ENCODE measurements at regions not wholly inside any gene's neighbourhood (a gene's known extent, or its start where the extent isn't known, plus 50 kb on each side); places are given as distances from the start of the nearest gene placed in this dataset.

DNA sequence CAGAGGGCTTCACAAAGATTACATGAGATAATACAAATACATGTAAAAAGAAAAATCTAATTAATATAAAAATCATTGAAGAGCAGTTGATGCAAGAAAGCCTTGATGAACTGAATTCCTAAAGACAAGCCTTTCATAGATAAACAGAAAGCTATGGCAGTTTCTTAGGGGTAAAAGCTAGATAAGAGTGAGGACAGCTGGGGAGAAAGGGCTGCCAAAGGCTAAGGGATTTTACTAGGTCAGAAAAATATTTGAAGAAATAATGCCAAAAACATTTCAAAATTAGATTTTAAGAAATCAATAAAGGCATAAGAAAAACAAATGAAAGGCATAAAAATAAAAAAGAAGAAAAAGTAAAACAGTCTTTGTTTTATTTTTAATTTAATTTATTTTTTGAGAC lies 107.9 kb upstream of the ZNF366 start:
- DNase-seq = no peak

DNA sequence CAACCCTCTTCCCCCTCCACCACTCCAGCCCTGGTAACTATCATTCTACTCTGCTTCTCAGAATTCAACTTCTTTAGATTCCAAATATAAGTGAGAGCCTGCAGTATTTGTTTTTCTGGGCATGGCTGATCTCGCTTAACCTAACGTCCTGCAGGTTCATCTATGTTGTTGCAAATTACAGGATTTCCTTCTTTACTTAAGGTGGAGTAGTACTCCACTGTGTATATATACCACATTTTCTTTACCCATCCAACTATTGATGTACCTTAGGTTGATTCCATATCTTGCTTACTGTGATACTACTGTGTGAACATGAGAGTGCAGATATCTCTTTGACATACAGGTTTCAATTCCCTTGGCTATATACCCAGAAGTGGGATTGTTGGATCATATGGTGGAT lies 106.3 kb upstream of the ZNF366 start:
- no peak for DNase-seq

DNA sequence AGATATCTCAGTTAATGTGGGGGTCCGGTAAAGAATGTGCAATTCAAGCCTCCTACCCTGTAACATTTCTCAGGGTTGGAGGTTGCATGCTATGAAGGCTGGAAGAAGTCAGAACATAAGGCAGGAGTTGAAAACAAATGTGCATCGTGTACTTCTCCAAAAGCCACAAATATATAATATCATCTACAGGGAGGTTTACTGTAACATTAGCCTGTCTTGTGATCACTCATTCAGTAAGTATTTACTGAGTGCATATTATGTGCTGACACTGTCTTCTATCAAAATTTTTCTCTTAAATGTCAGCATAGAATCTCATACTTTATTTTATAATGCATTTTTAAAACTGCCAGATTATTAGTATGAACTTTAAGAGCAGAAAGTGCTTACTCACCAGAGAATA lies 105.6 kb upstream of the ZNF366 start:
- DNase-seq = no peak

DNA sequence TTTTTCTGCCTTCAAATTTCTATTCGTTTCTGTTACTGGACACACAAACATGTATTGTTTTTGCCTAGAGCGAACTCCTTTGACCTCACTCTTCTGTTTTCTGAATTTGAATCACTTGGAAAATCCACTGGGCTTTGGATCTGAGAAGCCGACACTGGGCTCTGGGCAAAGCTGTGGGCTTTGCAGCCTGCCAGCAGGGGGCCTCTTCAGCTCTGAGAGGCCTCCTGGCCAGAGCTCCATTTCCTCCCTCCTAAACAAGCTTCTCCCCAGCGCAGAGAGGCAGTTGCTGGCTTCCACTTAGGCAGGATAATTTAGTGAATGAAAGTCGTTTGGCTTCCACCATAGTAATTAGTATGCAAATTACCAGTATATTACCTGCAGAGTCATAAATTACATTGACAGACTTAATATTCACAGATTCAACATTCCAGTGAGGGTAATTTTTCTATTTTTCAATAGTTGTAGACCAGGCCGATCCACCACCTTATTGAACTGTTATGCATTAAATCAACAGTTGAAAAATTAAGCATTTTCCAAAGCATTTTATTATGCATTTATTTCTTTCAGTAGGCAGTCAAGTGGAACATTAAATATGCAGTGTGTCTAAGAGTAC lies 104.0 kb upstream of the ZNF366 start:
- peak in 1 of 2 experiments; percentile 51 for DNase-seq

DNA sequence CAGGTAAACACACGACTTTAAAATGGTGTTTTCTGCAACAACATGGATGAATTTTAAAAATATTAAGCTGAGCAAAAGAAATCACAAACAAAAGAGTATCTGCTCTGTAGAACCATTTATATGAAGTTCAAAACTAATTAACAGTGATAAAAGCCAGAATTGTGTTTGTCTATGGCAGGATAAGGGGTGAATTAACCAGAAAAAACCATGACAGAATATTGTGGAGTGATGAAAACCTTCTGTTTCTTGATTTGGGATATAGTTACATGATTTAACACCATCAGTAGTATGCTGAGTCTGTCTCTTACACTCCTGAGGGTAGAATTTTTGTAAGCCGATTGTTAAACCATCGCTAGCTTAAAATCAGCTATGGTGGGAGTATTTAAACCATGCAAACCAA lies 101.7 kb upstream of the ZNF366 start:
- no peak for DNase-seq

DNA sequence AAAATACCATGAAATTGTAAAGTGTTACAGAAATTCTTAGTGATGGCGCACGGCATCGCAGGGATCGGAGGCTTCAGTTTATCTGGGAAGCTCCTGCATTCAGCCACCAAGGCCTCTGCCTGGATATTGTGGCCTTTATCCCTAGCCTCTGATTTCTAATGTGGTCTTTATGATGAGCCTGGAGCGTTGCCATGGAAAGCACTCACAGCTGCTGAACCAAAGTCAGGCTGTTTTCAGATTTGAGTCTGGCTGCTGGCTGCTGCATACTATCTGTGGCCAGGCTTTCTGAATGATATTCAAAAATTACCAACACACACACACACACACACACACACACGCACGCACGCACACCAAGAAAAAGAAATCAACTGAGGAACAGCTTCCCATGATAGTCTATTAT lies 101.1 kb upstream of the ZNF366 start:
- no peak for DNase-seq

DNA sequence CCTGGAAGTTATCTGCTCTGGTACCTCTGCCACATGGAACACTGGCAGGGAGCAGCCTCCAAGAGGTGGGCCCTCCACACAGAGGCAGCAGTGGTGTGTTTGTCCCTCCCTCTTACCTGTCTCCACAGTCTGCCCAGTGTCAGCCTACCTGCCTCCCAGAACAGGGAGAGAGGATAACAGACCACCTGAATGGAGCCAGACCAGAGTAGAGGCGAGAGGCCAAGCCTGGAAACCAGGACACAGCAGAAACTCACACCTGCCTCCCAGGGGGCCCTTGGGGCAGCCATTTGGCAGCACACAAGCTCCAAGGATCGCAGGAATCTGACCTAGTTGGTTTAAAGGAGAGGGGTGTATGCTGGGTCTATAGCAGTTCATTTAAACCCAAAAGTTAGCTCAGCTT lies 100.2 kb upstream of the ZNF366 start:
- DNase-seq = no peak

DNA sequence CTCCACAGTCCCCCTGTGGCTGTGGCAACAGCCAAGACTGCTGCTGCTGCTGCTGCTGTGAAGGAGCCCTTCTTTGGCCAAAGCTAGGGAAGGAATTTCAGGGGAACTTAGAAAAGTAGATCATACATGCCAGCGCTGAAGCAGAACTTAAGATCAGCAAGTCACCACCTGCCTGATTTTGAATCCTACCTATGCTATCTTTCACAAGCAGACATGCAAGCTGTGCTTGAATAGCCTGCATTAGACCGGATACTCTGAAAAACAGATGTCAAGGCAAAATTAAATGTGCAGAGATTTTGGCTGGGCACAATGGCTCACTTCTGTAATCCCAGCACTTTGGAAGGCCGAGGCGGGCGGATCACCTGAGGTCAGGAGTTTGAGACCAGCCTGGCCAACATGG lies 99.3 kb upstream of the ZNF366 start:
- no peak for DNase-seq

DNA sequence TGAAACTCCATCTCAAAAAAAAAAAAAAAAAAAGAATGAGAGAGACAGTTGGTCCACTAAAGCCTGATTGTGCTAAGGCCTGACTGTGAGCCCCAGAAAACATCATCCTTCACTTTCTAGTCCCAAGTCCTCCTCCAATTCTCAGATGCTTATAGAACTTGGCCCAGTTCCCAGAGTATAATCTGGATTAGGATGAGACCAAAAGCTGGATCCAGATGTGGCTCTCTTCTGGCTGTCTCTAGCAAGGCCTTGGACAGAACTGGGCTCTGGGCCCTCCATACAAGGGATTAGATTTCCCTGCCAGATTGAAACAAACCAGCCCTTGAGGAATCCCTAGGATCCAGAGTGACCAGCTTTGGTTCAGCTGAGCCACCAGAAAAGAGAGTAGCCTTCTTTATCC lies 98.4 kb upstream of the ZNF366 start:
- no peak for DNase-seq

DNA sequence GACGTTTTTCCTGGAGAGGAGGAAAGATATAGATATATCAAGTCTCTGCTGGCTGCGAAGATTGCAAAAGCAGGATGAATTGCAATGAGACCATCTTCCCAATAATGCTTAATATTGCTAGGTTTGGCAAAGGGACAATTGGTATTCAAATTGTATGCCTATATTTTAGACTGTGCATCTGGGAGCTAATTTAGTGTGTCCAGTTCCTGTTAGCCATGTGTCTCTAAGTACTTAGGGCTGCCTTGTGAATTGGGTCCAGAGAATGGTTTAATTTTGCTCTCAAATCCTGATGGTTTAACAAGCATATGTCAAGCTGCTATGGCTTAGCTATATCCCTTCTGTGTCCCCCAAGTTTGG lies 97.6 kb upstream of the ZNF366 start:
- no peak for DNase-seq

DNA sequence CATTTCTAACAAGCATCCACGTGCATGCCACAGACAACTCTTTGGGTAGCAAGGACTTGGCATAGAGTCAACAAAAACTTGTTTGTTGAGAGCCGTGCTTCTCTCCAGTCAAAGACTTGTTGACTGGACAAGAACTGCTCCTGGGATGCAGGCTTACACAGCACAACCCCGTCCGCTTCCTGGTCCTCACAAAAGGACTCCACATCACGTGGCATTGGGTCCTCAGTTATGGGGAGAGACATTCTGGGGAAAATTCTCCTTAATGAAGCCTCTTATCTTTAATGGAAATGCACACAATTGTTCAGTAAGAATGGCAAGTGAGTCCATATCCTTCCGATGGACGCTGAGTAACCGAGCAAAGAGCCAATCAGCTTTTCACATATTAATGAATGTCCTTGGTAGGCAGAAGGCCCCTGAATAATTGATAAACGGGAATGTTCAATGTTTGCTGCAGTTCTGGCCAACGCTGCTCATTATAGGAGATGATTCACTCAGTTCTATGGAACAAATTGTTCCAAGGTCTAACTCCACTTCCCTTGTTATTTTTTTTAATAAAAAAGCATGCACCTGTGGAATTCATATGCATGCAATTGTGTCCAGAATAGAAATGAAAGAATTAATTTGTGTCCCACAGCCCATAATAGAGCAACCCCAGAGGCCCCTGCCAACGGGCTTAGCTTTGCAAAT lies 97.0 kb upstream of the ZNF366 start:
- no peak for DNase-seq

DNA sequence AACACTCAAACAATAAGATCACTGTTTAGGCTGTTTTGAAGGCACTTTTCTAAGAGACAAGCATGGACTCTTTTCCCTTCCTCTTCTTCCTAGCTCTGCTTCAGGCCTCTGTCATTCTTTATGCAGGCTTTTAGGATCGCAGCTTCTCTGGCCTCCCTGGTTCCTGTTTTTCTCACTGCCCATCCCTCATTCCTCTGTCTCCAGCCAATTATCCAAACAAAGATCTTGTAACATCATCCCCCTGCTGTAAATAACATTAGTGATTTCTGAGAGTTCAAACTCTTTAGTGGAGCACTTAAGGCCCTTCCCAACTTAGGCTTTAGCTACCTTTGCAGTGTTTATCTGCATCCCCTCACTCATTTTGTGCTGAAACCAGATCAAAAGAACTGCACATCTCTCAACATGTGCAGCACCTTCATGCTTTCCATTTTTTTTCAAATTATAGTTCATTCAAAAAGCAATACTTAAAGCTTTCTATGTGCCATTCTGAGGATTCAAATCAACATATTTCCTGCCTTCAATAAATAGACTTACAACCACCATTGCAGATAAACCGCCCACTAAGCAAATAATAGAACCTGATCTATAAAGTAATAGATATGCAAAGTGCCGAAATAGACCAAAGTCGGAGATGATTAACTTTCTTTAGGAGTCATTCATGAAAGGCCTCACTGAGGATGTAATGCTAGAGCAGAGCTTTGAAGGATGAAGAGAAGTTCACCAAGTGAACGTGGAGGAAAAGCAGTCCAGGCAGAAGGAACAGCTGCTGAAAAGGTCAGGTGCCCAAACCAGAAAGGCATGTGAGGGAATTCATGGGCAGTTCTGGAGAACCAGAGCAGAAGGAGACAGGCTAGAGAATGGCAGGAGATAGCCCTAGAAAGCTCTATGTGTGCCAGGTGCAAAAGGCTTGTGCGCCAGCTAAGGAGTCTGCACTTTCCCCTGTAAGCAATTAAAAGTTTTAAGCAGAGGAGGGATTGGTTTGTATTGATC lies 95.8 kb upstream of the ZNF366 start:
- DNase-seq = no peak

DNA sequence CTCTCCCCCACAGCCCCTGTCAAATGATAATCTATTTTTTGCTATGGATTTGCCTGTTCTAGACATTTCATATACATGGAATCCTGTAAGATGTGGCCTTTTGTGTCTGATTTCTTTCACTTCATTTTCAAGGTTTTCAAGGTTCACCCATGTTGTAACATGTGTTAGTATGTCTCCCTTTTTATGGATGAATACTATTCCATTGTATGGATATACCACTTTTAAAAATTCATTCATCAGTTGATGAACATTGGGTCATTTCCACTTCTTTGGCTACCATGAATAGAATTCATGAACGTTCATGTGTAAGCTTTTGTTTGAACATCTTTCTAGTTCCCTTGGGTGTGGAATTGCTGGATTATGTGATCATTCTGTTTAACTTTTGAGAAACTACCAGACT lies 94.7 kb upstream of the ZNF366 start:
- no peak for DNase-seq

DNA sequence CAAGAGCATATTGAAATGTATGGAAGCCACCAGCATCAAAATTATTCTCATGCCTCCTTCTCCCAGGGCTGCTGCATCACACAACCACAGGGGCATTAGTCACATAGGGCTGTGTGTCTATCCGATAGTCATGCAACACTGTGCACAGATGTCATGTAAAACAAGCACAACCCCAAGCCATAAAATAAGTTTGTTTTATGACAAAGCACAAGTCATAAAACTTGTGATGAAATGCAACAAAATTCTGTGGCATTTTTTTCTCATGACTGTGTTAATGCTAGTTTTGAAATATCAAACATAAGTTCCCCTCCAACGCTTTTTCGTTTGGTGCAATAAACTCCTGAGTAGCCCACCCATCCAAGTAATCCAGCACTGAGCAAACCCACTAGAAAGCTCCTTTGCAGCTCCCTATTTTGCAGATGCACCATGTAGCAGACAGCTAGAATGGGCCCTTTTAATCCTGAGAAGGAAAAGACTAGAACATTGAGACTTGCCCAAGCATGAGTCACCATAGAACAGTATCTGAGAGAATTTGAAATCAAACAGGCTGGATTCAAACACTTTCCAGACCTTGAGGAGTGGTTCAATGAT lies 93.3 kb upstream of the ZNF366 start:
- peak; percentile 11 to 20 for DNase-seq

DNA sequence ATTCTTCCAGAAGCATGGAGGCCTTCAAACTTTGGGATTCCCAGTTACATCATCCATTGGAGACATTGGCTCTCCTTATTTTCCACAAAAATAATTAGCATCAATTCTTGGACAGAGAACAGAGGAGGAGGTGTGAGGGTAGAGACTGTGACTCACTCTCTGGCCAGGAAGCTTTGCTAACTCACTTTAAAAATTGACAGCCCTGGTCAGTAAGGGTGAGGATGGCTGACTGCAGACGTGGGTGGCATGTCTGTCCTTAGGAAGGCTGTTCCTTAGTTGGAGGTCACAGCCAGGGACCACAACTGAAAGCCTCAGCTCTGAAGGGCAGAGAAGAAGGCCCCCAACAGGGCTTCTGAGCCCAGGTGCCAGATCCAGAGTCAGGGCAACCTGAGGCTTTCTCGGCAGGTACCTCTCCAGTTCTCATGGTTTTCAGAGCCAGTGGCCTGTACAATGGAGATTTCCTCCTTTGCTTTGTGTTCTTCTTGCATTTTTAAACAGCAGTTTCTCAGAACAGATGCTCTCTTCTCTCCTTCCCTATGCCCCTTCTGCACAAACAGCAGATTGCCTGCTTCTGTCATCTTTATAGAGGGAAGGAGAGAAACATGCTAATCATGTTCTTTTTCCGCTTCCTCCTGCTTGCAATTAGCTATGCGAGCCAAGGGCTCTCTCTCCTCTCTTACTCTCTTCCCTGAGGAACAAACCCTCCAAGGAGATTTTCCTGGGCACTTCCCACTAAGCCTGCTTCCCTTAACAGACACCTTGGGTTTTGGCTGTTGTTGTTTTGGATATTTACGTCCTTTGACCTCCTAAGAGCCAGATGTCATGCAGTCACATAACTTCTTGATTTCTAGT lies 92.5 kb upstream of the ZNF366 start:
- no peak for DNase-seq

DNA sequence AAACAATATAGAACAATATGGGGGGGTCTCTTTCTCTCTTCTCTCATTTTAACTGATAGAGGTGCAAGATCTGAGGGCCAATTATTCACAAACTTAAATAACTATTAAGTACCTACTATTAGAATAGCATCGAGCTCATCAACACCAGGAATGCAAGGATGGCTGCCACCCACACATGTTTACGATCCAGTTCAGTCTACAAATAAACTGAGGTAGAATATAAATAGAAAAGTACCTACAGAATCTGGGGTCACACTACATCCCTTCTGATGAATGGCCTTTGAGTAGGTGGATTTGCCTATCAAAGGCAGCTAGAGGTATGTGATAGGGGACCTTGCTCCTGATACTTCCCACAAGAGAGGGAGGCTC lies 91.8 kb upstream of the ZNF366 start:
- DNase-seq = no peak

DNA sequence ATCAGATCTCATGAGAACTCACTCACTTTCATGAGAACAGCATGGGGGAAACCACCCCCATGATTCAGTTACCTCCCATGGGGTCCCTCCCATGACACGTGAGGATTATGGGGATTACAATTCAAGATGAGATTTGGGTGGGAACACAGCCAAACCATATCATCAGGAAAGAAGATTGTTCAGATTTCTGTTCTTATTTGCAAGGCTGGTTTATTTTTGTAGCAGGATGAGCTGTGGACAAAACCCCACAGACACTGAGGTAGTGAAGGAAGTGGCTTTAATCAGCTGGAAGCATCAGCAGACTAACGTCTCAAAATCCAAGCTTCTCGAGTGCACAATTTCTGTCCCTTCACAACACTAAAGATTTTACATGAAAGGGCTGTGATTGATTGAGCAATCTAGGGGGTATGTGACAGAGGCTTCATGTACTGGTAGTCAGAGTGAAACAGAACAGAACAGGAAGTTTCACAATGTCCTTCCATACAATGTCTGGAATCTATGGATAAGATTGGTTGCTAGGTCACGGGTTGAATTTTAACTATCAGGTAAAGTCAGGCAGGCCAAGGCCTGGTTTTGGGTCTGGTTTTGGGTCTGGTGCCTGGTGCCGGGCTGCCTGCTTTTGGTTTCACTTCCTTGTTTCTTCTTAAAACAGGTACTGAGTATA lies 91.3 kb upstream of the ZNF366 start:
- no peak for DNase-seq

DNA sequence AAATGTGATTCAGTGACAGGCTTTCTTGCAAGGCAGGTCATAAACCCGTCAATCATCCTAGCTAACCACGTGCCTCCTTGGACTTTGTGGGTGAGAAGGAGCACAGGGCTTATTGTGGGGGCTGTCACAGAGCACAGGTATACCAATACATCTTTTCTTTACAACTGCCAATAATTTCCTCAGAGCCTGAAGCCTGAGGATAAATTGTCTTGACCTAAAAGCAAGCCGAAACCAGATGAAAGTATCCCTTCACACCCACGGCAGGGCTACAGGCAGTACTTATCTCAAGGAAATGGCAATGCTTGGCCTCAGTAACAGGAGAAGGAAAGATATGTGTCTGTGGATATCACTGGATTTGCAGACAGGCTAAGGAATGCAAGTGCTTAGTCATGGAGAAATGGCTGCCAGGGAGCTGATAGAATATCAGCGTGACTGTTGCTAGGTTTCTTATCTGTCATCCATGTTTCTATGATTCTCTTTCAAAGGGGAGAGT lies 90.3 kb upstream of the ZNF366 start:
- peak in 1 of 2 experiments; percentile 40 for DNase-seq

DNA sequence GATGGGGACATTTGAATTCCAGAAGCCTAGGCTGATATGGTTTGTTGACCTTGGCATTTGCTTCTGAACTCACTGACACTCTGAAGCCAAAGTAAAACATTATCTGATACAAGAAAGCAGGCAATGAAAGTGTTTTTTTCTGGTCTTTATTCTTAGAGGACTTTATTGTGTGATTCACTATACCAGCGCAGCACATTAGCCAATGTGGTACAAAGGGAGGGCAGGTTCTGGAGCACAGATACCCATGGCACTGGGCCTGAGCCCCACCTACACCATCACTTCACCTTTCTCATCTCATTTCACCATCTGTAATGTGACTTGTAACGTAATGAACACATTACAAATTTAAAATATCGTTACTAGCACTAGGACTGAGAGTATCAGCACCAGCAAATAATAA lies 89.7 kb upstream of the ZNF366 start:
- DNase-seq = no peak

DNA sequence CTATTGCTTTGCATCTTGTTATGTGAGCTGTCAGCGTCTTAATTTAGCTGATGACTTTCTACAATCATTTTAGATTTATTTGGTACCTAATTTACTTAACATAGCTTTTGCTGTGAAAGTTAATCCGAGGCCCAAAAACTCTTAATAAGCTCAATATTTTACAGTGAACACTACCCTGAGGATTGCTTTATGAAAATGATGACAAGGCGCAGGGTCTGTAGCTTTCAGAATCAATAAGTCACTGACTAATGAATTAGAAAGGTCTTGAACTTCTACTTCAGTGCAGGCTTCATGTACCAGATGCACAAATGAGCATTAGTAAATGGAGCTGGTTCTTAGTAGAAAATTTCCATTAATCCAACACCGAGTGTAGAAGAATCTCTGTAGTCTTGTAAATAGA lies 81.4 kb upstream of the ZNF366 start:
- DNase-seq = no peak

DNA sequence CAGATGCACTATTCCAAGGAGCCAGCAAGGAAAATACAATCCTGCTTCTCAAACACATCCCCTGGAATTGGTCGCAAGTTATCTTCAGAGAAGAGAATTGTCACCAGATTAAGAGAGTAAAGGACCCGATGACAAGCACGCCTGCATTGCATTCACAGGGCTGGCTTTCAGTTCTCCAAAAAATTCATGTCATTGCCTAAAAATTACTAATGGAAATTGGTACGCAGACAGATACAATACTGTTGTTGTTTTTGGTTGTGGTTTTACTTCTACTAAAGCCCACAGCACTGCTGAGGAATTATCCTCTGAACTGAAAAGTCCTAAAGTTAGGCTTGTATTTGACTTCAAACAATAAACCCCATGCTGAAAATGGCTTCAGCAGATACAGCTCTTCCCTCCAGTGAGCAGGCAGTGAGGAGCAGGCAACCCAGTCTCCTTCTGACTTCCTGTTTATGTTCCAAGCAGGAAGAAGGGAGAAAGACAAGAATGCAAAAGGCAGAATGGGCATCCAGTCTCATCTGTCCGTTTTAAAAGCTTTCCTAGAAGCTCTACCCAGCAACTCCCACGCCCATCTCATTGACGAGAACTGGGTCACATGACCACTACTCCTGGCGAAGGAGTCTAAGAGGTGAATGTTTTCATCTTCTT lies 80.6 kb upstream of the ZNF366 start:
- DNase-seq = no peak
